NCI-H510A (cell line): ENCODE measurements at regions not wholly inside any gene's neighbourhood (a gene's known extent, or its start where the extent isn't known, plus 50 kb on each side); places are given as distances from the start of the nearest gene placed in this dataset.

Source experiments
- DNase-seq: peaks from one replicate; lab custom pipeline; 2025; lab: John Stamatoyannopoulos, UW

DNA sequence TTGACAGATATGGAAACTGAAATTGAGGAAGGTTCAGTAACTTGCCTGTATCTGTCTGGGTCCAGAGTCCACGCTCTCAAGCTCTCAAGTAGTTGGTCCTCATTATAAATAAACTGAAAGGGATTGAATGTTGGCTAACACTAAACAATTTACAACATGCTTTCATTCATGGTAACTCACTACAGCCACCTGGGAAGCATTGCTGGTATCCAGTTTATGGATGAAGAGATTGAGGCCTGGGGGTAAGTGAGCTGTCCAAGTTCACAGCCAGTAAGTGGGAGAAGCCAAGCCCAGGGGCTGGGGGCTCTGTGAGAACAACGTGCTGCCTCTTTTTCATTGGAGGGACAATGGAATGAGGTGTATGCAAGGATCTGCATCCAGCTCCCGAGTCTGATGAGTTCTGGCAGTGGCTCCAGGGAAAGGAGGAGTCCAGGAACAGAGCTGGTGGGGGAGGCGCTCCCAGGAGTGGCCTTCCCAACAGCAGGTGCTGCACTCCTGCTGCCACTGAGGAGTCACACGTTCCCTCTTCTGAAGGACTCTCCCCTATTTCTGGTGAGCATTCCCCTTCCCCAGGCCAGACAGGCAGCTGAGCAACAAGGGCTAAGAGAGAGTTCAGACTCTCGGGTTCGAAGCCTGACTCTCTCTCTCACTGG is 175.8 kb downstream of the CSNK2A3 start:
- DNase-seq: no peak

GRCh38 chr11:11173316-11174025 is 179.6 kb downstream of the CSNK2A3 start:
- DNase-seq: no peak

DNA sequence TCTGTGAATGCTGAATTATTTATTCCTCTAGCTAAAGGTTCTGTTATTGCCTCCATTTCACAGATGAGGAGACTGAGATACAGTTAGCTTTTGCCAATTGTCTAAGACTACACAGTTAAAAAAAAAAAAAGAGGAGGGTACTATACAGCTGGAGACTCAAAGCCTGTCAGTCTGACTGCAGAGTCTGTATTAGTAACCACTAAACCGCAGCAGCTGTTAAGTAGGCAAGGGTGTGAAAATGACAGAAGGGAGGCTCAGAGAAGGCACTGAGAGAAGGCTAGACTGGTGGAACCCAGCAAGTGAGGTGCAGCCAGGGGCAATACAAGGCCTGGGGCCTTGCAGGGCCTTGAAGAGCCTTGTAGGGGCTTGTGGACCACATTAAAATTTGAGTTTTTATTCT is 181.2 kb downstream of the CSNK2A3 start:
- no peak for DNase-seq

GRCh38 chr11:11171285-11171684 is 181.8 kb downstream of the CSNK2A3 start:
- DNase-seq: no peak

DNA sequence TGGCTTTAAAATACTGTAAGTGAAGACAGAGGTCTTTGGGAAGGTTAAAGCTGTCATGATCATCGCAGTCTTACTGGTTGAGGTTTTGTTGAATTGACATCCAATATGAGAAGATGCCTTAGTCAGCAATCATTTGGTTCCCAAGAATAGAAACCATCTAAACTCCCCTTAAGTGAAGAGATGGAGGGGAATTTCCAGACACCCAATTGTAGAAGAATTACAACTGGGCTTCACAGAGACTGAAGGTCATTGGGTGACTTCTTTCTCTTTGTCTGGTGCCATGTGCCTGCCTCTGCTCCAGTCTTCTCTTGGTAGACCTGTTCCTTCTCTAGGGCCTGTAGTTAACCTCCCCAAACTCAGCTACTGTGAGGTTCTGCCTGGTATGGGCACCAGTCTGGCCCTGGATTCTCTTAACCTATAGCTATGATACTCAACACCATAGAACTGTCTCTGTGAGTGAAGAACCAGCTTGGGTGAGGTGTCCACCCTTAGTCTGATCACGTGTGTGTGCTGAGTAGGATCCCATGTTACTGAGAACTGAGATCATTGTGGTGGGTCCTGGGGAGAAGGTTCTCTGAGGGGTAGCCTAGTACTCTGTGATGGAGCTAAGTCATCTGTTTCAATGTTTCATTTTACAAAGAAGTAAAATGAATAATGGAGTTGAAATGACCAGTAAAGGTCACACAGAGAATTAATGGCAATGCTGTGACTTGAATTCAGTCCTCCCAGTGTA is 182.5 kb downstream of the CSNK2A3 start:
- DNase-seq: no peak

- DNase-seq: no peak
These were observed 183.2 kb downstream of the CSNK2A3 start for GRCh38 chr11:11169715-11170351.

DNA sequence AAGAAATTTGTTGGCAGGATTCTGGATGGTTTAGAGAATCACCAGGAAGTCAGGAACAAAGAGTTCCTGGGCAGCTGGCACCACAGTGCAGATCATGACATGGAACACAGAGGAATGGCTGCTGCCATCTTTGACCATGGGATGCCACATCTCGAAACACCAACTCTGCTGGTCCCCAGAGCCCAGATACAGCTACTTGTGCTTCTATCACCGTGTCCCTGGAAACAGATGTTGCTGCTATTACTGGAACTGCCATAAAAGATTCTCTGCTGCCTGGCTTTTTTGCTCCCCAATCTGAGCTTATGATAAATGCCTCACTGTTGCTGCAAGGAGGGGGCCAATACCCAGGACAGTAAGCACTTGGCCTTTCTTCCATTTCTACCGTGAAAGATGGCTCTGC is 185.2 kb downstream of the CSNK2A3 start:
- DNase-seq: no peak

DNA sequence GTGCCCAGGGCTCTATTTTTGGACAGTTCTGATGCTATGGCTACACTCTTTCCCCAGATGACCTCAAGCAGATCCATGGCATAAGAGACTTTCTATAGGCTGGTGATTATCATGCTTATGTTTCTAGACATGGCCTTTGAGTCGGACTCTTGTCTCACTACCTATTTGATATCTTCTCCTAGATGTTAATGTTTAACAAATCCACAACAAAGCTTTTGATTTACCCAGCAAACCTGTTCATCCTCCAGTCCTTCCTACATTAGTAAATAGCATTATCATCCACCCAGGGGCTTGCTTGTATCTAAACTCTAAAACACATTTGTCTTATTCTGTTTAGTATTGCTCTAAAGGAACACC is 188.7 kb downstream of the CSNK2A3 start:
- no peak for DNase-seq

- DNase-seq: no peak
These were observed 189.2 kb downstream of the CSNK2A3 start for GRCh38 chr11:11163669-11164333.

- DNase-seq: no peak
These were observed 189.8 kb downstream of the CSNK2A3 start for GRCh38 chr11:11163236-11163635.

DNA sequence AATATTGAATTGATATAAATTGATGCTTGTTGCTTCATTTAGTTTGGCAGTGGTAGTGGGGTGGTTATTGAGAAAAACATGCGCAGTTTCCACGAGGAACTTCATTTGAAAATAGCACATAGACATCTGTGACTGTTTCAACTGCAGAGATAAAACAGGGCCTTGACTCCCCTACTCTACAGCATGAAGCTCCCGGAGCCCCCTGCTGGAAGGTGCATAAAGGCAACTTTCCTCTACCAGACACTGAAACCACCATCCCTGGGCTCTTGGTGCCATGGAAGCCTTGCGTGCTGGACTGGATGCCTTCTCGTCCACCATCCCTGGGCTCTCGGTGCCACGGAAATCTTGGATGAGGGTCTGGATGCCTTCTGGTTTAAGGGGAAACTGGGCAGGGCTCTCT is 195.9 kb downstream of the CSNK2A3 start:
- peak; percentile 15 for DNase-seq

DNA sequence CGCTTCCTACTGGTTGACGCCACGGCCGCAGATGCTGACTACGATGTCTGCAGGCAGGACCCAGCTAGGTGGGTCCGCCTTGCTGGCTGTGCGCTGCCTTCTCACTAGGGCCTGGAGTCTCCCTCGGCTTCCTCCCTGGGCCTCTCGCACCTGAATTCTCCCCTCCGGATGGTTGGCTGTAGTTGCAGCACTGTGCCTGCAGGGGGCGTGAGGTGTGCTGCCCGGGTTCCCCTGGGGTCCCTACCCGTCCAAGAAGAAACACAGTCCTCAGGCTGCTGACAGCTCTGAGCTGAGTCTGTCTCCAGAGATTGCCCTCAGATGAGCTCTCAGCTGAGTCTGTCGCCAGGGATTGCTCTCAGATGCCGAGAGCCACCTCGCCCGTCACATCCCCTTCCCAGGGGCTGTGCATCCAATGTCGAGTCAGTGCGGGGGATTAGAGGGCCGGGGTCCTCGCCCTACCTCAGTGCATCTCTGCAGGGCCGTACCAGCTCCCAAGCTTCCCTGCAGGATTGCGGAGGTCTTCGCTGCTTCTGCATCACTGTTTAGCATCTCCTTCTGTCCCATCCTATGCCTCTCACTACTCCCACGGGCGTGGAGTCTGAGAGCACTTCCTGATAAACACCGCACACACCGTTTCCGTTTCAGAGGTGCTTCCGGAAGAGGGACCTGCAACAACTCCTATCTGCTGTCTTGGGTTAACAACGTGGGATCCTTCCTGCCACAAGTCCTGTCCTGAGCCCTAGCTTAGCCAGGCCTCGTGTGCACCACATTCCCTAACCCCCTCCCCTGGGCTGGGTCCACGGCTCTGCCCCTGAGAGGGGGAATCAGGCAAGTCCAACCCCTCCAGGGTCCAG is 196.9 kb downstream of the CSNK2A3 start:
- DNase-seq: no peak

GRCh38 chr11:11152877-11153276 is 200.2 kb downstream of the CSNK2A3 start:
- no peak for DNase-seq

DNA sequence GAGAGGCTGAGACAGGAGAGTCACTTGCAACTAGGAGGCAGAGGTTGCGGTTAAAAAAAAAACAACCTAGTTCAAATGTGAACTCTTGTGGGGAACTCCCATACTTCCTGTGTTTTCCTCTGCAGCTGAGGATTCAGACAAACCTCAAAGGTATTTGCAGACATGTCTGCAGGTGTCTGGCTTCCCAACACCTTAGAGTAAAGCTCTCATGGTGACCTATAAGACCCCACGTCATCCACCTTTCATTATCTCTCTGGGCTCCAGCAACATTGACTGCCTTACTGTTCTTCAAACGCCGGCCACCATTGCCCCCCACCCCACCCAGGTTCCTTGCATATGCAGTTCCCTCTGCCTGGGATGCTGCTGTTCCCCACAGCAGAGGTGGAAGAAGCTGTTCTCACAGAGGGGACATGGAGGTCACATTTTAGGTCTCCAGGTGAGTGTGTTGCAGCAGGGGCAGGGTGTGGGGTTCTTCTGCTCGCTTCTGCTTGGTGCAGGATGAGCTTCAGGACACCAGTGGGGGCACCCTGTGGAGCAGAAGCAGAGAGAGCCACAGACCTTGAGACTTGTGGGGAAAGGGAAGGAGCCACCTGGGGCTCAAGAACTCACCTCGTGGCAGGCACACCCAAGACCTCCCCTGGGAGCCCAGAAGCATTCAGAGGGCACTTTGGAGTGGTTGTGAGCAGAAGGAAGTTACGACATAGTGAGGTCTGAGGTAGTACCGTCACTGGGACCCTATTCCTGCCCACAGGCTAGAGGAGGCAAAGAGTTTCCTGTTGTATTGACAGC is 203.2 kb downstream of the CSNK2A3 start:
- DNase-seq: no peak

DNA sequence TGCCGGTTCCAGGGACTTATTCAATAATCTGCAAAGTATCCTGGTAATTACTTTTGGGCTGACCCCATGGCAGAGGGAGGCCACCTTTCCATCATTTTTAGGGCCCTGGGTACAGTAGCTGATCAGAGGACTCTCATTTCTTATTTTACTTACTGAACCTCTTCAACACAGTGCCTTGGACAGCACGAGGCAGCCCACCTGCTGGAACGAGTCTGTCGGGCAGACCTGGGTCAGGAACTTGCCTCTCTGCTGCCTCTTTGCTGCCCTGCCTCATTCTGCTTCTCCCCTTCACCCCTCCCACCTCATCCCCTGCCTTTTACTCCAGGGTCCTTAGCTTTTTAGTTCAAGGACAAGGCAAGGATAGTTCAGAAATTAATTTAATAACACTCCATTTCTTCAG is 204.5 kb downstream of the CSNK2A3 start:
- DNase-seq: no peak

GRCh38 chr11:11148104-11148509 is 204.9 kb downstream of the CSNK2A3 start:
- DNase-seq: no peak

- no peak for DNase-seq
These were observed 206.2 kb downstream of the CSNK2A3 start for GRCh38 chr11:11146830-11147229.

- no peak for DNase-seq
These were observed 209.2 kb downstream of the CSNK2A3 start for GRCh38 chr11:11143849-11144248.

DNA sequence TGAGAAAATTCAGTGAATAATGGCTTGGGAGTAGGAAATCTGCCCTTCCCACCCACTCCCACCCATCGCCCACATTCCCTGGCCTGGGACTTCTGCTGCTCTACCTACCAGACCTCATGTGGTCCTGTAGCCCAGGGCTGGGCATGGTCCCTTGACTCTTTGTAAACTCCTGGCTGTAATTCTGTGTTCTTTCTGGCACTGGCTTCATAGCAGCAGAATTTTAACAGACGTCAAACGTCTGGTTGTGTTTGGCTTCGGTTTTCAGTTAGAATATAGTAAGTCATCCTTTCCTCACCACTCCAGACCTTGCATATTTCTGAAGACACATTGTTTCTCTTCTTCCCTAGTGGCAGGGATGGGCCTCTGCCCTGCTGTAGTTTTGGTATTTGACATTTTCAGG is 210.6 kb downstream of the CSNK2A3 start:
- DNase-seq: no peak

GRCh38 chr11:11141065-11141464 is 212.0 kb downstream of the CSNK2A3 start:
- no peak for DNase-seq
